ENCODE measurements at regions not wholly inside any gene's neighbourhood (a gene's known extent, or its start where the extent isn't known, plus 50 kb on each side); places are given as distances from the start of the nearest gene placed in this dataset.

- DNase-seq: no peak
Measured at GRCh38 chr12:94071258-94071657, 77.1 kb upstream of the PLXNC1 start.

GRCh38 chr12:94073441-94074051, 74.8 kb upstream of the PLXNC1 start:
- no peak for DNase-seq

GRCh38 chr12:94074216-94074979, 74.0 kb upstream of the PLXNC1 start:
- no peak for DNase-seq

GRCh38 chr12:94074980-94075629, 73.3 kb upstream of the PLXNC1 start:
- peak; percentile 11 for DNase-seq

GRCh38 chr12:94077209-94077608, 71.2 kb upstream of the PLXNC1 start:
- DNase-seq: no peak

- no peak for DNase-seq
Measured at GRCh38 chr12:94078138-94078723, 70.1 kb upstream of the PLXNC1 start.

GRCh38 chr12:94078736-94079509, 69.5 kb upstream of the PLXNC1 start:
- no peak for DNase-seq

- DNase-seq: no peak
Measured at GRCh38 chr12:94079566-94080340, 68.6 kb upstream of the PLXNC1 start.

- DNase-seq: no peak
Measured at GRCh38 chr12:94080341-94081009, 67.9 kb upstream of the PLXNC1 start.

GRCh38 chr12:94082690-94083089, 65.7 kb upstream of the PLXNC1 start:
- no peak for DNase-seq

GRCh38 chr12:94089891-94090290, 58.5 kb upstream of the PLXNC1 start:
- DNase-seq: no peak

GRCh38 chr12:94091624-94092023, 56.8 kb upstream of the PLXNC1 start:
- no peak for DNase-seq

GRCh38 chr12:94092516-94093241, 55.7 kb upstream of the PLXNC1 start:
- no peak for DNase-seq

- DNase-seq: no peak
Measured at GRCh38 chr12:94094700-94095099, 53.7 kb upstream of the PLXNC1 start.

GRCh38 chr12:94095618-94096017, 52.8 kb upstream of the PLXNC1 start:
- DNase-seq: no peak

GRCh38 chr12:94098466-94098865, 49.9 kb upstream of the PLXNC1 start:
- DNase-seq: no peak

Measured in activated CD4-positive, alpha-beta T cell treated with anti-CD3 and anti-CD28 coated beads, Interleukin-2, amount 50 U/mL, for 16 hours (primary cell).